ENCODE measurements at regions not wholly inside any gene's neighbourhood (a gene's known extent, or its start where the extent isn't known, plus 50 kb on each side); places are given as distances from the start of the nearest gene placed in this dataset.
A peak's percentile ranks its signal among the peaks of the same experiment; 100 is the strongest.

- H3K27ac Mint-ChIP-seq, result no peak overlapping the region
- peaks cover 28% of the 10 kb centered on the region for H3K27me3 Mint-ChIP-seq
- no peak for DNase-seq (ENCODE audit: low spot score, unreplicated experiment)
- no peaks in the 10 kb centered on the region for H3K4me1 Mint-ChIP-seq (ENCODE audit: low read depth)
- H3K4me3 Mint-ChIP-seq (ENCODE audit: low read depth), result no peak overlapping the region
- H3K36me3 Mint-ChIP-seq (ENCODE audit: insufficient read depth), result no peaks in the 10 kb centered on the region
- no peaks in the 10 kb centered on the region for H3K9me3 Mint-ChIP-seq (ENCODE audit: low read depth)
- no peak for TF ChIP-seq CTCF (IDR thresholded peaks at IDR 0.05; ENCODE audit: unreplicated experiment)
Measured at GRCh38 chr2:129369437-129369836, 610.0 kb upstream of the RAB6C start.

GRCh38 chr2:129374452-129374851, 605.0 kb upstream of the RAB6C start:
- H3K27ac Mint-ChIP-seq, result peak overlapping the region; percentile 1

GRCh38 chr2:129375632-129376425, 603.6 kb upstream of the RAB6C start:
- no peak for TF ChIP-seq CTCF (IDR thresholded peaks at IDR 0.05; ENCODE audit: unreplicated experiment)
- Mint-ChIP-seq H3K4me1 (ENCODE audit: low read depth) (peaks cover 3% of the 10 kb centered on the region), H3K27ac (no peak overlapping the region), H3K4me3 (ENCODE audit: low read depth) (no peak overlapping the region), H3K36me3 (ENCODE audit: insufficient read depth) (no peaks in the 10 kb centered on the region), H3K9me3 (ENCODE audit: low read depth) (no peaks in the 10 kb centered on the region), H3K27me3 (peaks cover 24% of the 10 kb centered on the region)
- no peak for DNase-seq (ENCODE audit: low spot score, unreplicated experiment)

More at GRCh38 chr2:129374452-129374851, 605.0 kb upstream of the RAB6C start:
- no peaks in the 10 kb centered on the region for H3K36me3 Mint-ChIP-seq (ENCODE audit: insufficient read depth)
- H3K9me3 Mint-ChIP-seq (ENCODE audit: low read depth), result no peaks in the 10 kb centered on the region
- H3K4me1 Mint-ChIP-seq (ENCODE audit: low read depth), result no peaks in the 10 kb centered on the region
- no peak for DNase-seq (ENCODE audit: low spot score, unreplicated experiment)
- H3K4me3 Mint-ChIP-seq (ENCODE audit: low read depth), result no peak overlapping the region
- no peak for TF ChIP-seq CTCF (IDR thresholded peaks at IDR 0.05; ENCODE audit: unreplicated experiment)
- H3K27me3 Mint-ChIP-seq, result peaks cover 27% of the 10 kb centered on the region

GRCh38 chr2:129376426-129377077, 602.9 kb upstream of the RAB6C start:
- no peaks in the 10 kb centered on the region for H3K36me3 Mint-ChIP-seq (ENCODE audit: insufficient read depth)
- no peak overlapping the region for H3K27ac Mint-ChIP-seq
- TF ChIP-seq CTCF (IDR thresholded peaks at IDR 0.05; ENCODE audit: unreplicated experiment), result no peak
- H3K9me3 Mint-ChIP-seq (ENCODE audit: low read depth), result no peaks in the 10 kb centered on the region
- peaks cover 3% of the 10 kb centered on the region for H3K4me1 Mint-ChIP-seq (ENCODE audit: low read depth)
- peaks cover 21% of the 10 kb centered on the region for H3K27me3 Mint-ChIP-seq
- DNase-seq (ENCODE audit: low spot score, unreplicated experiment), result no peak
- no peak overlapping the region for H3K4me3 Mint-ChIP-seq (ENCODE audit: low read depth)

- TF ChIP-seq CTCF (IDR thresholded peaks at IDR 0.05; ENCODE audit: unreplicated experiment), result no peak
- Mint-ChIP-seq H3K36me3 (ENCODE audit: insufficient read depth) (no peaks in the 10 kb centered on the region), H3K27me3 (peaks cover 21% of the 10 kb centered on the region), H3K4me1 (ENCODE audit: low read depth) (peaks cover 3% of the 10 kb centered on the region), H3K9me3 (ENCODE audit: low read depth) (peaks cover 1% of the 10 kb centered on the region), H3K4me3 (ENCODE audit: low read depth) (no peak overlapping the region), H3K27ac (no peak overlapping the region)
- DNase-seq (ENCODE audit: low spot score, unreplicated experiment), result no peak
Measured at GRCh38 chr2:129377078-129377469, 602.4 kb upstream of the RAB6C start.
